Prostate gland (tissue), 2 donors: ENCODE measurements at regions not wholly inside any gene's neighbourhood (a gene's known extent, or its start where the extent isn't known, plus 50 kb on each side); places are given as distances from the start of the nearest gene placed in this dataset.

ENCODE experiments used
- DNase-seq: peaks from one replicate; pipeline ENCODE4 v3.0.0-alpha.2; 2019; ENCODE audit warnings: low spot score
- H3K27ac ChIP-seq, 2 donors: fragments of 200-600 bp; sonication (generic); 2 replicates each; pipeline ENCODE4 v1.5.1; 2017 to 2019
- H3K27me3 ChIP-seq: fragments of 200-600 bp; sonication (generic); replicated peaks from 2 replicates; pipeline ENCODE4 v1.5.1; 2019; ENCODE audit not compliant: insufficient read depth
- H3K36me3 ChIP-seq, 2 donors: fragments of 200-600 bp; sonication (generic); 1 replicate in 1 of 2; 2 replicates in 1 of 2; pipeline versions ENCODE4 v1.5.1 to v1.8.1; 2017 to 2019
- H3K4me1 ChIP-seq: fragments of 200-600 bp; sonication (generic); replicated peaks from 2 replicates; pipeline ENCODE4 v1.5.1; 2019
- H3K4me3 ChIP-seq, 2 donors: fragments of 200-600 bp; sonication (generic); 2 replicates each; pipeline ENCODE4 v1.5.1; 2017 to 2019
- H3K9me3 ChIP-seq: fragments of 200-600 bp; sonication (generic); 2 replicates; pipeline ENCODE4 v1.5.1; 2017
- CTCF ChIP-seq, 4 experiments: fragments of 200-600 bp in 2 of 4; fragments of 450-650 bp in 2 of 4; sonication (generic) in 2 of 4; IDR thresholded peaks; 1 replicate in 3 of 4; 2 replicates in 1 of 4; pipeline ENCODE4 v1.5.1; 2016 to 2019; ENCODE audit warnings: antibody characterized with exemption in 4 of 4, mild to moderate bottlenecking in 2 of 4, moderate library complexity in 2 of 4
- POLR2A ChIP-seq: fragments of 450-650 bp; IDR thresholded peaks from one replicate; pipeline ENCODE4 v1.6.1; 2016; ENCODE audit warnings: antibody characterized with exemption, mild to moderate bottlenecking
- POLR2AphosphoS5 ChIP-seq: sonication (generic); formaldehyde crosslinking; IDR thresholded peaks from one replicate; pipeline ENCODE4 v1.6.1; 2017; ENCODE audit warnings: antibody characterized with exemption
- WGBS: methylation state at CpG from one replicate; pipeline ENCODE4 v1.1.5; 2018; 5-methylcytosine and 5-hydroxymethylcytosine counted together
- intact Hi-C: fragments of 100-400 bp; cut with DNase I; formaldehyde crosslinking; loops from one replicate; pipeline ENCODE4 v1.14.2; 2022

- H3K4me1 ChIP-seq: no peaks in the 10 kb centered on the region
- H3K27ac ChIP-seq: no peak overlapping the region
- H3K4me3 ChIP-seq: no peak overlapping the region
- intact Hi-C loops: no loop called here
- no peak for DNase-seq
- H3K36me3 ChIP-seq: no peaks in the 10 kb centered on the region
- H3K27me3 ChIP-seq: no peaks in the 10 kb centered on the region
- no peak for TF ChIP-seq CTCF (IDR thresholded peaks at IDR 0.05)
- TF ChIP-seq POLR2A: no peak
- TF ChIP-seq POLR2AphosphoS5: no peak
- no peaks in the 10 kb centered on the region for H3K9me3 ChIP-seq
- WGBS: 58% methylated on average over 1 of the region's 1 CpG
Observed at GRCh38 chr9:103530934-103531333, 535.8 kb downstream of the CYLC2 start.

- Histone ChIP-seq H3K4me3 (no peak overlapping the region), H3K27ac (no peak overlapping the region), H3K36me3 (no peaks in the 10 kb centered on the region), H3K9me3 (no peaks in the 10 kb centered on the region), H3K27me3 (no peaks in the 10 kb centered on the region), H3K4me1 (no peaks in the 10 kb centered on the region)
- intact Hi-C loops: no loop called here
- no peak for TF ChIP-seq CTCF (IDR thresholded peaks at IDR 0.05)
- TF ChIP-seq POLR2A: no peak
- no peak for TF ChIP-seq POLR2AphosphoS5
- no peak for DNase-seq
- 90% methylated on average over 5 of the region's 5 CpGs for WGBS
Observed at GRCh38 chr9:103533318-103533717, 538.2 kb downstream of the CYLC2 start.

- no peaks in the 10 kb centered on the region for H3K4me1 ChIP-seq
- H3K4me3 ChIP-seq: no peak overlapping the region
- no peaks in the 10 kb centered on the region for H3K9me3 ChIP-seq
- TF ChIP-seq POLR2AphosphoS5 (no peak), CTCF (IDR thresholded peaks at IDR 0.05) (no peak), POLR2A (no peak)
- H3K36me3 ChIP-seq: no peaks in the 10 kb centered on the region
- no peaks in the 10 kb centered on the region for H3K27me3 ChIP-seq
- no peak overlapping the region for H3K27ac ChIP-seq
- intact Hi-C loops: no loop called here
- DNase-seq: no peak
Observed at GRCh38 chr9:103537426-103537825, 542.3 kb downstream of the CYLC2 start.

- intact Hi-C loops: no loop called here
- Histone ChIP-seq H3K4me3 (no peak overlapping the region), H3K9me3 (no peaks in the 10 kb centered on the region), H3K27me3 (no peaks in the 10 kb centered on the region), H3K4me1 (no peaks in the 10 kb centered on the region), H3K36me3 (no peaks in the 10 kb centered on the region), H3K27ac (no peak overlapping the region)
- WGBS: 74% methylated on average over 2 of the region's 2 CpGs
- TF ChIP-seq POLR2AphosphoS5 (no peak), CTCF (IDR thresholded peaks at IDR 0.05) (no peak), POLR2A (no peak)
- no peak for DNase-seq
Observed at GRCh38 chr9:103545260-103545659, 548.8 kb upstream of the SMC2 start.

- 85% methylated on average over 1 of the region's 1 CpG for WGBS
- H3K4me3 ChIP-seq: no peak overlapping the region
- no peaks in the 10 kb centered on the region for H3K4me1 ChIP-seq
- no peaks in the 10 kb centered on the region for H3K27me3 ChIP-seq
- no peaks in the 10 kb centered on the region for H3K36me3 ChIP-seq
- no peak overlapping the region for H3K27ac ChIP-seq
- intact Hi-C loops: no loop called here
- no peak for DNase-seq
- TF ChIP-seq POLR2A: no peak
- H3K9me3 ChIP-seq: no peaks in the 10 kb centered on the region
Observed at GRCh38 chr9:103552712-103553111, 541.4 kb upstream of the SMC2 start.
